NCI-H146 treated with DMSO at 0.1 percent for 48 hours (cell line): ENCODE measurements at regions not wholly inside any gene's neighbourhood (a gene's known extent, or its start where the extent isn't known, plus 50 kb on each side); places are given as distances from the start of the nearest gene placed in this dataset.

Experiments used
- DNase-seq: peaks from one replicate; lab custom pipeline; 2025; ENCODE audit not compliant: unreplicated experiment; lab: John Stamatoyannopoulos, UW

GRCh38 chr13:99828123-99828522, 143.4 kb downstream of the ZIC5 start:
- no peak for DNase-seq

GRCh38 chr13:99827011-99827772, 144.4 kb downstream of the ZIC5 start:
- DNase-seq, result no peak

- no peak for DNase-seq
Measured at GRCh38 chr13:99823961-99824360, 147.6 kb downstream of the ZIC5 start.

GRCh38 chr13:99822820-99823219, 148.7 kb downstream of the ZIC5 start:
- no peak for DNase-seq

GRCh38 chr13:99821741-99822140, 149.8 kb downstream of the ZIC5 start:
- no peak for DNase-seq

- DNase-seq, result no peak
Measured at GRCh38 chr13:99819967-99820366, 151.6 kb downstream of the ZIC5 start.

- DNase-seq, result no peak
Measured at GRCh38 chr13:99816321-99816720, 155.2 kb downstream of the ZIC5 start.

- DNase-seq, result no peak
Measured at GRCh38 chr13:99813336-99814095, 158.1 kb downstream of the ZIC5 start.

- DNase-seq, result no peak
Measured at GRCh38 chr13:99812625-99813024, 158.9 kb downstream of the ZIC5 start.

GRCh38 chr13:99811067-99811700, 160.4 kb downstream of the ZIC5 start:
- no peak for DNase-seq

- no peak for DNase-seq
Measured at GRCh38 chr13:99809926-99810325, 161.6 kb downstream of the ZIC5 start.

- no peak for DNase-seq
Measured at GRCh38 chr13:99809496-99809895, 162.1 kb downstream of the ZIC5 start.

GRCh38 chr13:99808786-99809185, 162.8 kb downstream of the ZIC5 start:
- no peak for DNase-seq

GRCh38 chr13:99806671-99807070, 164.9 kb downstream of the ZIC5 start:
- no peak for DNase-seq

GRCh38 chr13:99805361-99805760, 166.2 kb downstream of the ZIC5 start:
- DNase-seq, result no peak

GRCh38 chr13:99803141-99803540, 168.4 kb downstream of the ZIC5 start:
- no peak for DNase-seq

GRCh38 chr13:99802416-99802815, 169.2 kb downstream of the ZIC5 start:
- no peak for DNase-seq

GRCh38 chr13:99800951-99801350, 170.6 kb downstream of the ZIC5 start:
- peak; percentile 19 for DNase-seq

GRCh38 chr13:99800011-99800410, 171.6 kb downstream of the ZIC5 start:
- DNase-seq, result no peak

- DNase-seq, result no peak
Measured at GRCh38 chr13:99798756-99799155, 172.8 kb downstream of the ZIC5 start.

GRCh38 chr13:99797691-99798090, 173.9 kb downstream of the ZIC5 start:
- peak; percentile 11 for DNase-seq
